HepG2 (cell line): ENCODE measurements at regions not wholly inside any gene's neighbourhood (a gene's known extent, or its start where the extent isn't known, plus 50 kb on each side); places are given as distances from the start of the nearest gene placed in this dataset.

Experiments used
- ETV5 ChIP-seq: IDR thresholded peaks from 2 replicates; pipeline ENCODE4 v1.6.1; 2018; ENCODE audit warnings: missing biosample characterization, missing genetic modification reagents, inconsistent platforms, borderline replicate concordance
- HDAC6 ChIP-seq: fragments of 200-600 bp; sonication (generic); IDR thresholded peaks from 2 replicates; pipeline ENCODE4 v1.7.0; 2017; ENCODE audit warnings: mild to moderate bottlenecking, antibody characterized with exemption, low read length, low read depth
- HOXD1 ChIP-seq: sonication (generic); formaldehyde crosslinking; IDR thresholded peaks from 2 replicates; pipeline ENCODE4 v1.5.0; 2020; ENCODE audit warnings: missing genetic modification reagents
- JARID2 ChIP-seq: sonication (generic); formaldehyde crosslinking; IDR thresholded peaks from 2 replicates; pipeline ENCODE4 v1.8.1; 2023; ENCODE audit warnings: missing genetic modification reagents, inconsistent platforms; ENCODE audit not compliant: insufficient replicate concordance
- MLLT10 ChIP-seq: sonication (generic); formaldehyde crosslinking; IDR thresholded peaks from 2 replicates; pipeline ENCODE4 v1.4.0; 2020; ENCODE audit warnings: missing genetic modification reagents
- NR3C1 ChIP-seq: sonication (generic); formaldehyde crosslinking; IDR thresholded peaks from 2 replicates; pipeline ENCODE4 v1.4.0; 2020; ENCODE audit warnings: missing genetic modification reagents
- RFX3 ChIP-seq: IDR thresholded peaks from 2 replicates; pipeline ENCODE4 v1.6.1; 2016; ENCODE audit warnings: missing biosample characterization, missing genetic modification reagents
- SAFB2 ChIP-seq: sonication (generic); formaldehyde crosslinking; IDR thresholded peaks from 2 replicates; pipeline ENCODE4 v1.5.1; 2020; ENCODE audit warnings: missing genetic modification reagents, low read depth, mild to moderate bottlenecking, borderline replicate concordance
- SP4 ChIP-seq: sonication (generic); formaldehyde crosslinking; IDR thresholded peaks from 2 replicates; pipeline ENCODE4 v1.8.1; 2023; ENCODE audit warnings: mild to moderate bottlenecking, missing genetic modification reagents
- TBL1XR1 ChIP-seq: fragments of 150-350 bp; IDR thresholded peaks from 2 replicates; pipeline ENCODE4 v1.6.1; 2014; ENCODE audit warnings: borderline replicate concordance, low read length; ENCODE audit not compliant: partially characterized antibody
- TEAD3 ChIP-seq: optimal IDR thresholded peaks from 2 replicates; pipeline ENCODE3; 2016; ENCODE audit warnings: borderline replicate concordance
- ZNF101 ChIP-seq: sonication (generic); formaldehyde crosslinking; IDR thresholded peaks from 2 replicates; pipeline ENCODE4 v1.4.0; 2020; ENCODE audit warnings: mild to moderate bottlenecking, low read depth, missing genetic modification reagents, borderline replicate concordance
- ZNF550 ChIP-seq: sonication (generic); formaldehyde crosslinking; IDR thresholded peaks from 2 replicates; pipeline ENCODE4 v1.4.0; 2020; ENCODE audit warnings: mild to moderate bottlenecking, missing genetic modification reagents, borderline replicate concordance
- ZNF567 ChIP-seq: sonication (generic); formaldehyde crosslinking; IDR thresholded peaks from 2 replicates; pipeline ENCODE4 v1.8.1; 2023; ENCODE audit warnings: mild to moderate bottlenecking, missing genetic modification reagents, borderline replicate concordance
- ZNF672 ChIP-seq: sonication (generic); formaldehyde crosslinking; IDR thresholded peaks from 2 replicates; pipeline ENCODE4 v1.8.1; 2022; ENCODE audit warnings: missing genetic modification reagents
- ZNF746 ChIP-seq: sonication (generic); formaldehyde crosslinking; IDR thresholded peaks from 2 replicates; pipeline ENCODE4 v1.8.0; 2022; ENCODE audit warnings: mild to moderate bottlenecking, missing genetic modification reagents
- ZNF782 ChIP-seq: sonication (generic); formaldehyde crosslinking; IDR thresholded peaks from 2 replicates; pipeline ENCODE4 v1.4.0; 2020; ENCODE audit warnings: missing genetic modification reagents, mild to moderate bottlenecking, borderline replicate concordance
- ZNF839 ChIP-seq: sonication (generic); formaldehyde crosslinking; IDR thresholded peaks from 2 replicates; pipeline ENCODE4 v1.4.0; 2020; ENCODE audit warnings: missing genetic modification reagents, mild to moderate bottlenecking, borderline replicate concordance
- TF ChIP-seq, protein P1 (sequence below): IDR thresholded peaks from 2 replicates; pipeline ENCODE4 v1.6.1; 2016; ENCODE audit warnings: missing compliant biosample characterization, missing genetic modification reagents, borderline replicate concordance
- TF ChIP-seq, protein P2 (sequence below): sonication (generic); formaldehyde crosslinking; IDR thresholded peaks from 2 replicates; pipeline ENCODE4 v1.4.0; 2020; ENCODE audit warnings: missing genetic modification reagents
- TF ChIP-seq, protein P3 (sequence below): sonication (generic); formaldehyde crosslinking; IDR thresholded peaks from 2 replicates; pipeline ENCODE4 v1.5.0; 2020; ENCODE audit warnings: mild to moderate bottlenecking, missing genetic modification reagents
- TF ChIP-seq, protein P4 (sequence below): sonication (generic); formaldehyde crosslinking; IDR thresholded peaks from 2 replicates; pipeline ENCODE4 v1.4.0; 2020; ENCODE audit warnings: mild to moderate bottlenecking, missing genetic modification reagents

DNA sequence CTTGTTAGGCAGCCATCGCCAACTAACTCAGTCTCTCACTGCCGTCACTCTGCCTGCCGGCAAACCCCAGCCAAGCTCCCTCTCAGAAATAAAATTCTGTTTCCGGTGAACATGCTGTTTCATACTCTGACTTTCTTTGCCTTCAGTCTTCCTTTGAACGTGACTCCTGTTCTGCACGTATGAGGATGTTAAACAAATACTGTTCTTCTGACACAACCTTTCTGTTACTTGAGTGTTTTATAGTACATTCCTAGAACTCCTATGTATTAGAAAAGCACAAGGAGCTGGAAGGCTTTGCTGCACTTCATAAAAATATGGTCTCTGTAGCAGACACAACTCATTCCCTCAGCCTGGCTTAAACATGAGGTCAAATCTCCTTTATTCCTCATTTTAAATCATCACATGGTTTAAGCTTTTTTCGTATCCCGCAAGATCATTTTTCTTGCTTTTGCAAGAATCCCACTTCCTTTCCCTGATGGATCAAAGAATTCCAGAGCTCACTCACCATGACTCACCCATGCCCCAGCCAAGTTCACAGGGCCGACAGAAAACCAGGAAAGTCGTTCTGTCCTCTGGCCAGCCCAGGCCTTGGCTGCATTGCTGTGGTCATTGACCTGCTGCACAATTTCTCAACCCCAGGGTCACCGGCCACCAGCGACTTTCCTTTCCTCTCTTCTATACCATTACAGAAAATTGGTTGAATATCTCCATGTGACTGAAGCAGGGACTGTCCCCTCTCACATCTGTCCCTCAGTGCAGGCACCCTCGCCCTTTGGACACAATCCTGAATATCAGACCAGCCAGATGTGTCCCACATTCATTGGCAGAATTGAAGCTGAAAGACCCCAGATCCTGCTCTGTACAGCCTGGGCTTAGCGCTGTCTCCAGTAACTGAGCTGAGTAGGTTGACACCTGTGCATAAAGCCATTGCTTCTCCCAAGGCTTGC lies 183.1 kb upstream of the ARL4C start (continued):
- TF ChIP-seq, protein P1, sequence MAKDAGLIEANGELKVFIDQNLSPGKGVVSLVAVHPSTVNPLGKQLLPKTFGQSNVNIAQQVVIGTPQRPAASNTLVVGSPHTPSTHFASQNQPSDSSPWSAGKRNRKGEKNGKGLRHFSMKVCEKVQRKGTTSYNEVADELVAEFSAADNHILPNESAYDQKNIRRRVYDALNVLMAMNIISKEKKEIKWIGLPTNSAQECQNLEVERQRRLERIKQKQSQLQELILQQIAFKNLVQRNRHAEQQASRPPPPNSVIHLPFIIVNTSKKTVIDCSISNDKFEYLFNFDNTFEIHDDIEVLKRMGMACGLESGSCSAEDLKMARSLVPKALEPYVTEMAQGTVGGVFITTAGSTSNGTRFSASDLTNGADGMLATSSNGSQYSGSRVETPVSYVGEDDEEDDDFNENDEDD (CRISPR knock-in tag) = 0 out of 2 replicates have a peak, but pooled peaks have one; percentile 49
- TF ChIP-seq ZNF839 (CRISPR knock-in tag) (no peak), NR3C1 (CRISPR knock-in tag) (no peak), TBL1XR1 (peak; percentile 95), SP4 (CRISPR knock-in tag) (peak; percentile 70; the same call in 1 of the 2 replicates), ZNF672 (CRISPR knock-in tag) (no peak), HOXD1 (CRISPR knock-in tag) (peak; percentile 61; the same call in 1 of the 2 replicates), ZNF567 (no peak), ZNF550 (CRISPR knock-in tag) (no peak), JARID2 (CRISPR knock-in tag) (no peak), TEAD3 (CRISPR knock-in tag) (peak; percentile 96), ZNF782 (CRISPR knock-in tag) (no peak), SAFB2 (CRISPR knock-in tag) (no peak; the same call in 1 of the 2 replicates), ZNF101 (CRISPR knock-in tag) (no peak), RFX3 (no peak), MLLT10 (CRISPR knock-in tag) (no peak), ZNF746 (CRISPR knock-in tag) (no peak), ETV5 (peak; percentile 95), HDAC6 (no peak)
- TF ChIP-seq, protein P2, sequence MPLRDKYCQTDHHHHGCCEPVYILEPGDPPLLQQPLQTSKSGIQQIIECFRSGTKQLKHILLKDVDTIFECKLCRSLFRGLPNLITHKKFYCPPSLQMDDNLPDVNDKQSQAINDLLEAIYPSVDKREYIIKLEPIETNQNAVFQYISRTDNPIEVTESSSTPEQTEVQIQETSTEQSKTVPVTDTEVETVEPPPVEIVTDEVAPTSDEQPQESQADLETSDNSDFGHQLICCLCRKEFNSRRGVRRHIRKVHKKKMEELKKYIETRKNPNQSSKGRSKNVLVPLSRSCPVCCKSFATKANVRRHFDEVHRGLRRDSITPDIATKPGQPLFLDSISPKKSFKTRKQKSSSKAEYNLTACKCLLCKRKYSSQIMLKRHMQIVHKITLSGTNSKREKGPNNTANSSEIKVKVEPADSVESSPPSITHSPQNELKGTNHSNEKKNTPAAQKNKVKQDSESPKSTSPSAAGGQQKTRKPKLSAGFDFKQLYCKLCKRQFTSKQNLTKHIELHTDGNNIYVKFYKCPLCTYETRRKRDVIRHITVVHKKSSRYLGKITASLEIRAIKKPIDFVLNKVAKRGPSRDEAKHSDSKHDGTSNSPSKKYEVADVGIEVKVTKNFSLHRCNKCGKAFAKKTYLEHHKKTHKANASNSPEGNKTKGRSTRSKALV (CRISPR knock-in tag) = peak; percentile 76; the same call in 1 of the 2 replicates
- TF ChIP-seq, protein P3, sequence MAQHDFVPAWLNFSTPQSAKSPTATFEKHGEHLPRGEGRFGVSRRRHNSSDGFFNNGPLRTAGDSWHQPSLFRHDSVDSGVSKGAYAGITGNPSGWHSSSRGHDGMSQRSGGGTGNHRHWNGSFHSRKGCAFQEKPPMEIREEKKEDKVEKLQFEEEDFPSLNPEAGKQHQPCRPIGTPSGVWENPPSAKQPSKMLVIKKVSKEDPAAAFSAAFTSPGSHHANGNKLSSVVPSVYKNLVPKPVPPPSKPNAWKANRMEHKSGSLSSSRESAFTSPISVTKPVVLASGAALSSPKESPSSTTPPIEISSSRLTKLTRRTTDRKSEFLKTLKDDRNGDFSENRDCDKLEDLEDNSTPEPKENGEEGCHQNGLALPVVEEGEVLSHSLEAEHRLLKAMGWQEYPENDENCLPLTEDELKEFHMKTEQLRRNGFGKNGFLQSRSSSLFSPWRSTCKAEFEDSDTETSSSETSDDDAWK (CRISPR knock-in tag) = no peak
- TF ChIP-seq, protein P4, sequence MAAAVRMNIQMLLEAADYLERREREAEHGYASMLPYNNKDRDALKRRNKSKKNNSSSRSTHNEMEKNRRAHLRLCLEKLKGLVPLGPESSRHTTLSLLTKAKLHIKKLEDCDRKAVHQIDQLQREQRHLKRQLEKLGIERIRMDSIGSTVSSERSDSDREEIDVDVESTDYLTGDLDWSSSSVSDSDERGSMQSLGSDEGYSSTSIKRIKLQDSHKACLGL = no peak
